ENCODE measurements at regions not wholly inside any gene's neighbourhood (a gene's known extent, or its start where the extent isn't known, plus 50 kb on each side); places are given as distances from the start of the nearest gene placed in this dataset.

- TF ChIP-seq CTCF (IDR thresholded peaks at IDR 0.05) (no peak), POLR2A (IDR thresholded peaks at IDR 0.05) (no peak)
These were observed 426.4 kb upstream of the LUZP2 start for GRCh38 chr11:24070435-24070834.
